Activated CD4-positive, CD25-positive, alpha-beta regulatory T cell (primary cell): ENCODE measurements at regions not wholly inside any gene's neighbourhood (a gene's known extent, or its start where the extent isn't known, plus 50 kb on each side); places are given as distances from the start of the nearest gene placed in this dataset.

ENCODE experiments used
- DNase-seq, 4 experiments: peaks; one replicate each; lab custom pipeline; 2025; lab: John Stamatoyannopoulos, UW

- DNase-seq, result no peak
These were observed 276.3 kb upstream of the GJB5 start for GRCh38 chr1:34478515-34479076.

GRCh38 chr1:34479731-34480130, 275.1 kb upstream of the GJB5 start:
- DNase-seq, result no peak

GRCh38 chr1:34488080-34488708, 266.7 kb upstream of the GJB5 start:
- no peak for DNase-seq

- DNase-seq, result no peak
These were observed 254.4 kb upstream of the GJB5 start for GRCh38 chr1:34500451-34500850.

GRCh38 chr1:34511802-34512201, 243.0 kb upstream of the GJB5 start:
- no peak for DNase-seq

GRCh38 chr1:34518146-34518699, 236.6 kb upstream of the GJB5 start:
- DNase-seq, result no peak

- no peak for DNase-seq
These were observed 234.7 kb upstream of the GJB5 start for GRCh38 chr1:34520111-34520510.

GRCh38 chr1:34524783-34525182, 230.1 kb upstream of the GJB5 start:
- no peak for DNase-seq

- no peak for DNase-seq
These were observed 224.7 kb upstream of the GJB5 start for GRCh38 chr1:34529935-34530859.

- no peak for DNase-seq
These were observed 222.7 kb upstream of the GJB5 start for GRCh38 chr1:34532113-34532512.

GRCh38 chr1:34538481-34538880, 216.4 kb upstream of the GJB5 start:
- no peak for DNase-seq

- DNase-seq, result no peak
These were observed 207.7 kb upstream of the GJB5 start for GRCh38 chr1:34547046-34547674.

- no peak for DNase-seq
These were observed 205.6 kb upstream of the GJB5 start for GRCh38 chr1:34549199-34549598.

GRCh38 chr1:34578306-34578705, 176.5 kb upstream of the GJB5 start:
- DNase-seq, result no peak

GRCh38 chr1:34582356-34582755, 172.5 kb upstream of the GJB5 start:
- DNase-seq, result no peak

GRCh38 chr1:34587761-34588160, 167.1 kb upstream of the GJB5 start:
- DNase-seq, result no peak

- DNase-seq, result no peak
These were observed 164.6 kb upstream of the GJB5 start for GRCh38 chr1:34590211-34590623.

- DNase-seq, result no peak
These were observed 162.9 kb upstream of the GJB5 start for GRCh38 chr1:34591751-34592629.

- DNase-seq, result peak in 1 of 4 experiments; percentile 3
These were observed 156.9 kb upstream of the GJB5 start for GRCh38 chr1:34597877-34598514.

- DNase-seq, result no peak
These were observed 151.9 kb upstream of the GJB5 start for GRCh38 chr1:34602907-34603306.

- no peak for DNase-seq
These were observed 151.3 kb upstream of the GJB5 start for GRCh38 chr1:34603594-34603993.
